Neural progenitor cell (in vitro differentiated cells): ENCODE measurements at regions not wholly inside any gene's neighbourhood (a gene's known extent, or its start where the extent isn't known, plus 50 kb on each side); places are given as distances from the start of the nearest gene placed in this dataset.

ENCODE experiments used
- DNase-seq: peaks from one replicate; pipeline ENCODE4 v3.0.0-alpha.2; 2016; ENCODE audit warnings: low spot score
- H2AFZ ChIP-seq: fragments of 200-600 bp; sonication (generic); replicated peaks from 2 replicates; pipeline ENCODE4 v1.6.1; 2016; ENCODE audit warnings: antibody characterized with exemption
- H3F3A ChIP-seq: fragments of 200-600 bp; sonication (generic); 2 replicates; pipeline ENCODE4 v1.6.1; 2016; ENCODE audit warnings: antibody characterized with exemption, low read depth
- H3K27ac ChIP-seq: fragments of 200-600 bp; sonication (generic); 2 replicates; pipeline ENCODE4 v1.5.1; 2016; ENCODE audit warnings: mild to moderate bottlenecking
- H3K27me3 ChIP-seq: fragments of 200-600 bp; sonication (generic); 2 replicates; pipeline ENCODE4 v1.6.1; 2016; ENCODE audit warnings: mild to moderate bottlenecking, moderate library complexity
- H3K36me3 ChIP-seq: fragments of 200-600 bp; sonication (generic); 2 replicates; pipeline ENCODE4 v1.5.1; 2016
- H3K4me1 ChIP-seq: fragments of 200-600 bp; sonication (generic); 2 replicates; pipeline ENCODE4 v1.6.1; 2016; ENCODE audit warnings: mixed run types
- H3K4me2 ChIP-seq: fragments of 200-600 bp; sonication (generic); 2 replicates; pipeline ENCODE4 v1.6.1; 2016
- H3K4me3 ChIP-seq: fragments of 200-600 bp; sonication (generic); 2 replicates; pipeline ENCODE4 v1.5.1; 2016
- H3K79me2 ChIP-seq: fragments of 200-600 bp; sonication (generic); 2 replicates; pipeline ENCODE4 v1.6.1; 2016; ENCODE audit warnings: low read depth
- H3K9ac ChIP-seq: fragments of 200-600 bp; sonication (generic); 2 replicates; pipeline ENCODE4 v1.6.1; 2016
- H3K9me3 ChIP-seq: fragments of 200-600 bp; sonication (generic); 2 replicates; pipeline ENCODE4 v1.5.1; 2016; ENCODE audit warnings: low read depth
- H4K20me1 ChIP-seq: fragments of 200-600 bp; sonication (generic); 2 replicates; pipeline ENCODE4 v1.6.1; 2016; ENCODE audit warnings: low read depth
- H3K27ac Mint-ChIP-seq: 3 replicates; pipeline ENCODE4 v1.8.0; 2021; ENCODE audit warnings: mixed read lengths
- H3K27me3 Mint-ChIP-seq: 2 replicates; pipeline ENCODE4 v1.8.0; 2022; ENCODE audit warnings: low read depth, mild to moderate bottlenecking, inconsistent platforms, moderate library complexity, mixed read lengths; ENCODE audit not compliant: insufficient read depth
- H3K36me3 Mint-ChIP-seq: 3 replicates; pipeline ENCODE4 v1.8.0; 2021; ENCODE audit warnings: mixed read lengths
- H3K4me1 Mint-ChIP-seq: 3 replicates; pipeline ENCODE4 v1.8.0; 2021; ENCODE audit warnings: mixed read lengths
- H3K4me3 Mint-ChIP-seq: 3 replicates; pipeline ENCODE4 v1.8.0; 2021; ENCODE audit warnings: mild to moderate bottlenecking, moderate library complexity, mixed read lengths
- H3K9me3 Mint-ChIP-seq: 3 replicates; pipeline ENCODE4 v1.8.0; 2020; ENCODE audit warnings: mixed read lengths
- CTCF ChIP-seq: fragments of 200-600 bp; sonication (generic); IDR thresholded peaks from 2 replicates; pipeline ENCODE4 v1.5.1; 2017; ENCODE audit warnings: antibody characterized with exemption, mild to moderate bottlenecking
- EZH2 ChIP-seq: fragments of 200-600 bp; sonication (generic); IDR thresholded peaks from 2 replicates; pipeline ENCODE4 v1.6.1; 2017; ENCODE audit warnings: antibody characterized with exemption, mild to moderate bottlenecking, moderate library complexity
- EZH2phosphoT487 ChIP-seq: fragments of 200-600 bp; sonication (generic); IDR thresholded peaks from 2 replicates; pipeline ENCODE4 v1.6.1; 2017; ENCODE audit warnings: antibody characterized with exemption

GRCh38 chr14:76264384-76264783, 111.6 kb upstream of the ESRRB start:
- no peak overlapping the region for H3K4me3 Mint-ChIP-seq
- TF ChIP-seq CTCF (no peak), EZH2phosphoT487 (no peak), EZH2 (no peak)
- no peaks in the 10 kb centered on the region for H3K36me3 ChIP-seq
- H3K27me3 ChIP-seq: no peaks in the 10 kb centered on the region
- H2AFZ ChIP-seq: no peak overlapping the region
- H3K4me1 Mint-ChIP-seq: peaks cover 12% of the 10 kb centered on the region
- H3K9me3 Mint-ChIP-seq: peaks cover 2% of the 10 kb centered on the region
- no peak overlapping the region for H3K4me2 ChIP-seq
- no peak for DNase-seq
- no peaks in the 10 kb centered on the region for H4K20me1 ChIP-seq
- H3K27ac ChIP-seq: no peak overlapping the region
- peaks cover 17% of the 10 kb centered on the region for H3K4me1 ChIP-seq
- H3K27me3 Mint-ChIP-seq: peaks cover 8% of the 10 kb centered on the region
- peaks cover 32% of the 10 kb centered on the region for H3F3A ChIP-seq
- no peaks in the 10 kb centered on the region for H3K79me2 ChIP-seq
- H3K36me3 Mint-ChIP-seq: no peaks in the 10 kb centered on the region
- H3K4me3 ChIP-seq: no peak overlapping the region
- no peak overlapping the region for H3K27ac Mint-ChIP-seq
- no peaks in the 10 kb centered on the region for H3K9me3 ChIP-seq
- no peak overlapping the region for H3K9ac ChIP-seq

- no peaks in the 10 kb centered on the region for H3K36me3 ChIP-seq
- peak overlapping the region; percentile 84 for H2AFZ ChIP-seq
- H3K36me3 Mint-ChIP-seq: no peaks in the 10 kb centered on the region
- TF ChIP-seq EZH2phosphoT487: no peak
- TF ChIP-seq EZH2: no peak
- TF ChIP-seq CTCF: peak; percentile 19
- no peaks in the 10 kb centered on the region for H3K79me2 ChIP-seq
- H3K9ac ChIP-seq: no peak overlapping the region
- H3K4me1 Mint-ChIP-seq: peaks cover 15% of the 10 kb centered on the region
- H3K27me3 Mint-ChIP-seq: peaks cover 7% of the 10 kb centered on the region
- H3K9me3 ChIP-seq: no peaks in the 10 kb centered on the region
- H3F3A ChIP-seq: peaks cover 9% of the 10 kb centered on the region
- no peaks in the 10 kb centered on the region for H4K20me1 ChIP-seq
- no peak overlapping the region for H3K4me3 ChIP-seq
- no peak overlapping the region for H3K4me3 Mint-ChIP-seq
- H3K4me2 ChIP-seq: peak overlapping the region; percentile 48
- H3K27ac ChIP-seq: no peak overlapping the region
- H3K4me1 ChIP-seq: no peaks in the 10 kb centered on the region
- H3K27ac Mint-ChIP-seq: no peak overlapping the region
- no peaks in the 10 kb centered on the region for H3K27me3 ChIP-seq
- peak; percentile 42 for DNase-seq
- peaks cover 2% of the 10 kb centered on the region for H3K9me3 Mint-ChIP-seq
Measured at GRCh38 chr14:76267322-76268046, 108.5 kb upstream of the ESRRB start.

- no peak for DNase-seq
- peaks cover 2% of the 10 kb centered on the region for H3K9me3 Mint-ChIP-seq
- Histone ChIP-seq H3K36me3 (no peaks in the 10 kb centered on the region), H3K9ac (no peak overlapping the region), H2AFZ (peak overlapping the region; percentile 84), H3K4me3 (no peak overlapping the region), H3K27me3 (no peaks in the 10 kb centered on the region), H3F3A (peaks cover 9% of the 10 kb centered on the region), H3K27ac (no peak overlapping the region), H3K4me1 (no peaks in the 10 kb centered on the region), H3K79me2 (no peaks in the 10 kb centered on the region), H4K20me1 (no peaks in the 10 kb centered on the region), H3K4me2 (peak overlapping the region; percentile 48), H3K9me3 (no peaks in the 10 kb centered on the region)
- TF ChIP-seq EZH2phosphoT487 (no peak), EZH2 (no peak), CTCF (no peak)
- no peaks in the 10 kb centered on the region for H3K36me3 Mint-ChIP-seq
- no peak overlapping the region for H3K4me3 Mint-ChIP-seq
- H3K27me3 Mint-ChIP-seq: peaks cover 9% of the 10 kb centered on the region
- peaks cover 15% of the 10 kb centered on the region for H3K4me1 Mint-ChIP-seq
- no peak overlapping the region for H3K27ac Mint-ChIP-seq
Measured at GRCh38 chr14:76268047-76268431, 107.9 kb upstream of the ESRRB start.
